ENCODE measurements at regions not wholly inside any gene's neighbourhood (a gene's known extent, or its start where the extent isn't known, plus 50 kb on each side); places are given as distances from the start of the nearest gene placed in this dataset.

- TF ChIP-seq MNT (conservative IDR thresholded peaks at IDR 0.05) = no peak
- TF ChIP-seq DNMT1 (IDR thresholded peaks at IDR 0.05) = no peak
- TF ChIP-seq PTTG1 (tag; IDR thresholded peaks at IDR 0.05; ENCODE audit: low read depth) = peak; percentile 92
- no peak for TF ChIP-seq PHB (CRISPR knock-in tag; IDR thresholded peaks at IDR 0.05)
- no peak for TF ChIP-seq OTX1 (CRISPR knock-in tag; IDR thresholded peaks at IDR 0.05)
- TF ChIP-seq, protein P1, sequence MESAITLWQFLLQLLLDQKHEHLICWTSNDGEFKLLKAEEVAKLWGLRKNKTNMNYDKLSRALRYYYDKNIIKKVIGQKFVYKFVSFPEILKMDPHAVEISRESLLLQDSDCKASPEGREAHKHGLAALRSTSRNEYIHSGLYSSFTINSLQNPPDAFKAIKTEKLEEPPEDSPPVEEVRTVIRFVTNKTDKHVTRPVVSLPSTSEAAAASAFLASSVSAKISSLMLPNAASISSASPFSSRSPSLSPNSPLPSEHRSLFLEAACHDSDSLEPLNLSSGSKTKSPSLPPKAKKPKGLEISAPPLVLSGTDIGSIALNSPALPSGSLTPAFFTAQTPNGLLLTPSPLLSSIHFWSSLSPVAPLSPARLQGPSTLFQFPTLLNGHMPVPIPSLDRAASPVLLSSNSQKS (CRISPR knock-in tag; IDR thresholded peaks at IDR 0.05) = peak; percentile 88
- TF ChIP-seq GABPB2 (CRISPR knock-in tag; conservative IDR thresholded peaks at IDR 0.05) = no peak
- TF ChIP-seq MED1 (CRISPR knock-in tag; IDR thresholded peaks at IDR 0.05; ENCODE audit: borderline replicate concordance) = no peak
- TF ChIP-seq, protein P2, sequence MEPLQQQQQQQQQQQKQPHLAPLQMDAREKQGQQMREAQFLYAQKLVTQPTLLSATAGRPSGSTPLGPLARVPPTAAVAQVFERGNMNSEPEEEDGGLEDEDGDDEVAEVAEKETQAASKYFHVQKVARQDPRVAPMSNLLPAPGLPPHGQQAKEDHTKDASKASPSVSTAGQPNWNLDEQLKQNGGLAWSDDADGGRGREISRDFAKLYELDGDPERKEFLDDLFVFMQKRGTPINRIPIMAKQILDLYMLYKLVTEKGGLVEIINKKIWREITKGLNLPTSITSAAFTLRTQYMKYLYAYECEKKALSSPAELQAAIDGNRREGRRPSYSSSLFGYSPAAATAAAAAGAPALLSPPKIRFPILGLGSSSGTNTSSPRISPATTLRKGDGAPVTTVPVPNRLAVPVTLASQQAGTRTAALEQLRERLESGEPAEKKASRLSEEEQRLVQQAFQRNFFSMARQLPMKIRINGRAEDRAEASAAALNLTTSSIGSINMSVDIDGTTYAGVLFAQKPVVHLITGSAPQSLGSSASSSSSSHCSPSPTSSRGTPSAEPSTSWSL (CRISPR knock-in tag; IDR thresholded peaks at IDR 0.05; ENCODE audit: borderline replicate concordance) = no peak
- TF ChIP-seq ZFPM2 (CRISPR knock-in tag; IDR thresholded peaks at IDR 0.05) = no peak
- no peak for TF ChIP-seq ZC3H11A (IDR thresholded peaks at IDR 0.05; ENCODE audit: low read depth, low read length)
- TF ChIP-seq SNIP1 (IDR thresholded peaks at IDR 0.05; ENCODE audit: low read depth) = no peak
- no peak for TF ChIP-seq NR4A1 (CRISPR knock-in tag; IDR thresholded peaks at IDR 0.05)
- TF ChIP-seq NR4A1 (tag; IDR thresholded peaks at IDR 0.05) = peak; percentile 99
- no peak for TF ChIP-seq HMG20B (CRISPR knock-in tag; IDR thresholded peaks at IDR 0.05)
- TF ChIP-seq YBX1 (IDR thresholded peaks at IDR 0.05) = no peak
- TF ChIP-seq SAP30 (IDR thresholded peaks at IDR 0.05; ENCODE audit: borderline replicate concordance, insufficient read depth, low read depth, low read length, poor library complexity, severe bottlenecking) = no peak
- peak; percentile 53 for TF ChIP-seq MAFG (tag; conservative IDR thresholded peaks at IDR 0.05)
- TF ChIP-seq SRF (CRISPR knock-in tag; IDR thresholded peaks at IDR 0.05) = 0 out of 4 replicates have a peak, but pooled peaks of 1 of the 2 experiments have one; percentile 25
- TF ChIP-seq ZNF696 (CRISPR knock-in tag; conservative IDR thresholded peaks at IDR 0.05) = peak; percentile 86; the same call in 1 of the 2 replicates
- no peak for TF ChIP-seq HES1 (IDR thresholded peaks at IDR 0.05; ENCODE audit: low read depth)
- no peak for TF ChIP-seq HMGXB4 (CRISPR knock-in tag; IDR thresholded peaks at IDR 0.05)
- no peak for TF ChIP-seq LEF1 (IDR thresholded peaks at IDR 0.05)
- peak; percentile 68; the same call in 1 of the 2 replicates for TF ChIP-seq STAT5B (CRISPR knock-in tag; IDR thresholded peaks at IDR 0.05)
- TF ChIP-seq BCL6 (CRISPR knock-in tag; IDR thresholded peaks at IDR 0.05) = peak; percentile 93
Measured at GRCh38 chr17:17417718-17418181, 59.0 kb upstream of the MED9 start (continued).
